Smooth muscle cell (in vitro differentiated cells): ENCODE measurements at regions not wholly inside any gene's neighbourhood (a gene's known extent, or its start where the extent isn't known, plus 50 kb on each side); places are given as distances from the start of the nearest gene placed in this dataset.
A peak's percentile ranks its signal among the peaks of the same experiment; 100 is the strongest.

Source experiments
- DNase-seq: peaks from one replicate; lab custom pipeline; 2025; ENCODE audit not compliant: unreplicated experiment; lab: John Stamatoyannopoulos, UW
- H2AFZ ChIP-seq: fragments of 200-600 bp; sonication (generic); 2 replicates; pipeline ENCODE4 v1.6.0; 2016; ENCODE audit warnings: antibody characterized with exemption, low read depth, mild to moderate bottlenecking
- H3F3A ChIP-seq: fragments of 200-600 bp; sonication (generic); 2 replicates; pipeline ENCODE4 v1.6.0; 2017; ENCODE audit warnings: antibody characterized with exemption, low read depth
- H3K27ac ChIP-seq: fragments of 200-600 bp; sonication (generic); 2 replicates; pipeline ENCODE4 v1.5.1; 2016; ENCODE audit warnings: low read depth, mild to moderate bottlenecking
- H3K27me3 ChIP-seq: fragments of 200-600 bp; sonication (generic); 2 replicates; pipeline ENCODE4 v1.6.1; 2016; ENCODE audit warnings: low read depth, mild to moderate bottlenecking
- H3K36me3 ChIP-seq: fragments of 200-600 bp; sonication (generic); 2 replicates; pipeline ENCODE4 v1.5.1; 2016; ENCODE audit warnings: low read depth
- H3K4me1 ChIP-seq: fragments of 200-600 bp; sonication (generic); 2 replicates; pipeline ENCODE4 v1.5.1; 2016; ENCODE audit warnings: low read depth
- H3K4me2 ChIP-seq: fragments of 200-600 bp; sonication (generic); 2 replicates; pipeline ENCODE4 v1.6.0; 2016; ENCODE audit warnings: mild to moderate bottlenecking
- H3K4me3 ChIP-seq: fragments of 200-600 bp; sonication (generic); 2 replicates; pipeline ENCODE4 v1.5.1; 2016; ENCODE audit warnings: mild to moderate bottlenecking
- H3K79me2 ChIP-seq: fragments of 200-600 bp; sonication (generic); 2 replicates; pipeline ENCODE4 v1.6.0; 2016; ENCODE audit warnings: low read depth, mild to moderate bottlenecking
- H3K9ac ChIP-seq: fragments of 200-600 bp; sonication (generic); 2 replicates; pipeline ENCODE4 v1.6.0; 2016; ENCODE audit warnings: low read depth
- H3K9me3 ChIP-seq: fragments of 200-600 bp; sonication (generic); replicated peaks from 2 replicates; pipeline ENCODE4 v1.5.1; 2016; ENCODE audit warnings: low read depth
- H4K20me1 ChIP-seq: fragments of 200-600 bp; sonication (generic); 2 replicates; pipeline ENCODE4 v1.6.0; 2016; ENCODE audit warnings: low read depth
- WGBS: methylation state at CpG from one replicate; pipeline ENCODE4 v1.1.7; 2016; ENCODE audit warnings: low lambda C conversion rate; 5-methylcytosine and 5-hydroxymethylcytosine counted together
- TF ChIP-seq, protein P1 (sequence below): fragments of 200-600 bp; sonication (generic); IDR thresholded peaks from 2 replicates; pipeline ENCODE4 v1.5.1; 2017; ENCODE audit warnings: borderline replicate concordance, mild to moderate bottlenecking, antibody characterized with exemption; ENCODE audit not compliant: insufficient read depth, poor library complexity, severe bottlenecking

DNA sequence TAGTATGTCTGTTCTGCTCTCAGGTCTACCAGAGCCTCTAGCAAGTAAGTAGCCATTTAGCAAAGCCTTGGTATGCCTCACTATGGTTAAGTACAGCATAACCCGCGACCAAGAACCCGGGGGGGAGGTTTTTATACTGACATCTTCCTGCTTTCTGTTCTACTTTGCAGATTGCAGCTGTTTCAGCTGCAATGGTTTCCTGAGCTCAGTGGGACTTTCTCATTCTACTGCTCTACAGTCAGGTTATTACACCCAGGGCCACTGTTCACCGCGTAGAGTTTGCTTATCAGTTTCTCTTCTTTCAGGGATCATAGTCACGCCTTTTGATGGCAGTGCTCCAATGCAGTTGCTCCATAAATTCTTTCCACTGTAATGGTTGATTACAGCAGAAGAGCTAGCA, 631.3 kb downstream of the TFAP2A start:
- no peak for DNase-seq
- Histone ChIP-seq H3K9ac (no peak overlapping the region), H3K36me3 (no peaks in the 10 kb centered on the region), H4K20me1 (no peaks in the 10 kb centered on the region), H3F3A (no peaks in the 10 kb centered on the region), H3K79me2 (no peaks in the 10 kb centered on the region), H3K27ac (no peak overlapping the region), H2AFZ (no peak overlapping the region), H3K27me3 (no peaks in the 10 kb centered on the region), H3K4me3 (no peak overlapping the region), H3K4me1 (no peaks in the 10 kb centered on the region), H3K9me3 (no peaks in the 10 kb centered on the region), H3K4me2 (no peak overlapping the region)
- 71% methylated on average over 6 of the region's 6 CpGs for WGBS
- TF ChIP-seq, protein P1, sequence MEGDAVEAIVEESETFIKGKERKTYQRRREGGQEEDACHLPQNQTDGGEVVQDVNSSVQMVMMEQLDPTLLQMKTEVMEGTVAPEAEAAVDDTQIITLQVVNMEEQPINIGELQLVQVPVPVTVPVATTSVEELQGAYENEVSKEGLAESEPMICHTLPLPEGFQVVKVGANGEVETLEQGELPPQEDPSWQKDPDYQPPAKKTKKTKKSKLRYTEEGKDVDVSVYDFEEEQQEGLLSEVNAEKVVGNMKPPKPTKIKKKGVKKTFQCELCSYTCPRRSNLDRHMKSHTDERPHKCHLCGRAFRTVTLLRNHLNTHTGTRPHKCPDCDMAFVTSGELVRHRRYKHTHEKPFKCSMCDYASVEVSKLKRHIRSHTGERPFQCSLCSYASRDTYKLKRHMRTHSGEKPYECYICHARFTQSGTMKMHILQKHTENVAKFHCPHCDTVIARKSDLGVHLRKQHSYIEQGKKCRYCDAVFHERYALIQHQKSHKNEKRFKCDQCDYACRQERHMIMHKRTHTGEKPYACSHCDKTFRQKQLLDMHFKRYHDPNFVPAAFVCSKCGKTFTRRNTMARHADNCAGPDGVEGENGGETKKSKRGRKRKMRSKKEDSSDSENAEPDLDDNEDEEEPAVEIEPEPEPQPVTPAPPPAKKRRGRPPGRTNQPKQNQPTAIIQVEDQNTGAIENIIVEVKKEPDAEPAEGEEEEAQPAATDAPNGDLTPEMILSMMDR: no peak

DNA sequence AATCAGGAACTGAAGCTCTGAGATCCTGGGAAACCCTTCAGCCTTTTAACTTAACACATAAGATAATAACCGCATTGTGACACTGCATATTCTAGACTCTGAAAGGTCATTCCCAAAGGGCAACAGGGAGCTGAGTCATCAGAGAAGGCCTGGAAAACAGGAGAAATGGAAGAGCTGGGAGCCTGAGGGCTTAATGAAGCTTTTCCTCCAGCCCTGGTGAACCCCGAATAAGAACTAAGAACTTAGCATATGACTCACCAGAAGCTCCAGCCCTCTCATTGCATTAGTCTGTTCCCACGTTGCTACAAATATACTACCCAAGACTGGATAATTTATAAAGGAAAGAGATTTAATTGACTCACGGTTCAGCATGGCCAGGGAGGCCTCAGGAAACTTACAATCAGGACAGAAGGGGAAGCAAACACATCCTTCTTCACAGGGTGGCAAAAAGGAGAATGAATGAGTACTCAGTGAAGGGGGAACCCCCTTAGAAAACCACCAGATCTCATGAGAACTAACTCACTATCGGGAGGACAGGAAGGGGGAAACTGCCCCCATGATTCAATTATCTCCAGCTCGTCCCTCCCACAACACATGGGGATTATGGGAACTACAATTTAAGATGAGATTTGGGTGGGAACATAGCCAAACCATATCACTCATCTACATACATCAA, 648.5 kb downstream of the TFAP2A start:
- no peaks in the 10 kb centered on the region for H3K79me2 ChIP-seq
- no peaks in the 10 kb centered on the region for H3K27me3 ChIP-seq
- H3K4me2 ChIP-seq: peak overlapping the region; percentile 77
- no peaks in the 10 kb centered on the region for H3K9me3 ChIP-seq
- peak overlapping the region; percentile 33 for H3K9ac ChIP-seq
- no peaks in the 10 kb centered on the region for H3K36me3 ChIP-seq
- H2AFZ ChIP-seq: peak overlapping the region; percentile 85
- H3K4me3 ChIP-seq: no peak overlapping the region
- no peak for DNase-seq
- H3K27ac ChIP-seq: peak overlapping the region; percentile 86
- 5% methylated on average over 6 of the region's 6 CpGs for WGBS
- H3K4me1 ChIP-seq: no peaks in the 10 kb centered on the region
- H4K20me1 ChIP-seq: no peaks in the 10 kb centered on the region
- TF ChIP-seq, protein P1: no peak
- H3F3A ChIP-seq: peaks cover 17% of the 10 kb centered on the region

DNA sequence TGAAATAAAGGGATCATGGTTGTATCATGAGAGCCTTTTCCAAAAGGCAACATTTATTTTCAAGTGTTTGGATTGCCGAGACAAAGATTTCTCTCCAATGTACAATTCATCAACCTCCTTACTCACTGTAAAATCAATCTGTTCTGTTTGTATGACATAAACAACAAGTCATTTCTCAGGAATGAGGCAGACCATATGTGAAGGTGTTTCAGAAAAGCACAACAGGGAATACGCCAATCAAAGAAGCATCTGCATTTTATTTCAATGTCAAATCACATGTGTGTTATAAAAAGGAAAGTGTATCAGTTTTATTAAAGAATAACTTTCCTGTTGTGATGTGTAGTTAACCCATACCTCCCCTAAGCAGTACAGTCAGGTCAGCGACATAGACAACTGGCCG, 653.7 kb downstream of the TFAP2A start:
- no peak overlapping the region for H3K9ac ChIP-seq
- no peak overlapping the region for H3K27ac ChIP-seq
- no peaks in the 10 kb centered on the region for H3K27me3 ChIP-seq
- H3K9me3 ChIP-seq: no peaks in the 10 kb centered on the region
- TF ChIP-seq, protein P1: no peak
- no peak overlapping the region for H3K4me3 ChIP-seq
- peaks cover 11% of the 10 kb centered on the region for H3F3A ChIP-seq
- no peaks in the 10 kb centered on the region for H3K36me3 ChIP-seq
- no peak overlapping the region for H3K4me2 ChIP-seq
- DNase-seq: no peak
- H3K79me2 ChIP-seq: no peaks in the 10 kb centered on the region
- WGBS: 92% methylated on average over 4 of the region's 4 CpGs
- no peak overlapping the region for H2AFZ ChIP-seq
- no peaks in the 10 kb centered on the region for H3K4me1 ChIP-seq
- H4K20me1 ChIP-seq: no peaks in the 10 kb centered on the region

DNA sequence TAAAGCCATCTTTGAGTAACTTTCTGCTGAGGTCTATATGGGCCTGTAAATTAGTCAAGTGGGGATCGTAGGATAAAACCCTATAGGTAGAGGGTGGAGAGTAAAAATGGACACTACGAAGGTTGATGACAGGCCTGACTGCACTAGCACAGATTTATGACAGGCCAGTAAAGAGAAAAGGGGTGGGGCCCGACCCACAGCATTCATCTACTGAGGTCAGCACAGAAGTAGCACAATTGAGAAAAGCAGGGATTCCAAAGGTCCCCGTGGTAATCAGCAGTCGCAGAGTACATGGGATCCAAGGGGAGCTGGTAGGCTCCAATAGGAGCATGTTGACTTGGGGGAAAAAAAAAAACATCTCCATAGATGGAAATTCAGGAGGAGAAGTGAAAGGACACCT, 660.4 kb downstream of the TFAP2A start:
- 79% methylated on average over 5 of the region's 5 CpGs for WGBS
- H3F3A ChIP-seq: no peaks in the 10 kb centered on the region

More for the DNA sequence above, 660.4 kb downstream of the TFAP2A start:
- Histone ChIP-seq H2AFZ (no peak overlapping the region), H3K27ac (no peak overlapping the region), H3K4me3 (no peak overlapping the region), H3K9me3 (no peaks in the 10 kb centered on the region), H3K27me3 (no peaks in the 10 kb centered on the region), H3K9ac (no peak overlapping the region), H4K20me1 (no peaks in the 10 kb centered on the region), H3K4me1 (no peaks in the 10 kb centered on the region), H3K79me2 (no peaks in the 10 kb centered on the region), H3K36me3 (no peaks in the 10 kb centered on the region), H3K4me2 (no peak overlapping the region)
- TF ChIP-seq, protein P1: no peak
- DNase-seq: no peak
